ENCODE measurements at regions not wholly inside any gene's neighbourhood (a gene's known extent, or its start where the extent isn't known, plus 50 kb on each side); places are given as distances from the start of the nearest gene placed in this dataset.

- no peak for TF ChIP-seq CUX1 (IDR thresholded peaks at IDR 0.05; ENCODE audit: insufficient replicate concordance, low read depth, low read length)
Measured at GRCh38 chr1:218665221-218665620, 320.1 kb downstream of the TGFB2 start (continued).

- ChIA-PET POLR2A (no interaction called here), RAD21 (ENCODE audit: unreplicated experiment) (no interaction called here), SMC1A (ENCODE audit: uncharacterized antibody, unreplicated experiment) (no interaction called here), CTCF (no interaction called here)
- Histone ChIP-seq H4K20me1 (ENCODE audit: control insufficient read depth, insufficient read depth) (no peaks in the 10 kb centered on the region), H2AFZ (ENCODE audit: control insufficient read depth, low read depth, low read length) (no peak overlapping the region), H3K36me3 (ENCODE audit: control insufficient read depth in 2 of 2, insufficient read depth in 2 of 2, low read length in 1 of 2) (no peaks in the 10 kb centered on the region), H3K27me3 (replicated peaks in 1 of 2; ENCODE audit: control insufficient read depth in 2 of 2, insufficient read depth in 2 of 2, low read length in 1 of 2) (no peaks in the 10 kb centered on the region; a peak in 1 of 4 replicates), H3K9ac (ENCODE audit: control insufficient read depth, insufficient read depth, low read length) (no peak overlapping the region), H3K4me3 (no peak overlapping the region), H3K79me2 (ENCODE audit: control insufficient read depth, insufficient read depth, low read length) (no peaks in the 10 kb centered on the region), H3K4me2 (ENCODE audit: control insufficient read depth, insufficient read depth) (no peak overlapping the region), H3K4me1 (ENCODE audit: control insufficient read depth, insufficient read depth, low read length) (no peaks in the 10 kb centered on the region), H3K9me3 (replicated peaks; ENCODE audit: control insufficient read depth, insufficient read depth, low read length) (no peaks in the 10 kb centered on the region), H3K27ac (ENCODE audit: control insufficient read depth, insufficient read depth) (no peak overlapping the region)
- intact Hi-C loops (cut with micrococcal nuclease; ENCODE audit: unreplicated experiment), result no loop called here
- TF ChIP-seq NRF1 (conservative IDR thresholded peaks at IDR 0.05; ENCODE audit: low read depth, low read length), result no peak
- no peak for TF ChIP-seq NFXL1 (IDR thresholded peaks at IDR 0.05; ENCODE audit: borderline replicate concordance)
- TF ChIP-seq TAF1 (IDR thresholded peaks at IDR 0.05; ENCODE audit: borderline replicate concordance, low read depth, low read length), result no peak
- TF ChIP-seq MXI1 (IDR thresholded peaks at IDR 0.05; ENCODE audit: low read depth, low read length), result no peak
- no peak for TF ChIP-seq ZNF384 (IDR thresholded peaks at IDR 0.05; ENCODE audit: borderline replicate concordance, low read depth, low read length)
- TF ChIP-seq CBFB (IDR thresholded peaks at IDR 0.05; ENCODE audit: low read depth), result no peak
- no peak for TF ChIP-seq HDAC2 (IDR thresholded peaks at IDR 0.05)
- TF ChIP-seq NR2F1 (conservative IDR thresholded peaks at IDR 0.05), result no peak
- TF ChIP-seq KDM1A (IDR thresholded peaks at IDR 0.05; ENCODE audit: borderline replicate concordance), result no peak
- no peak for TF ChIP-seq BACH1 (IDR thresholded peaks at IDR 0.05; ENCODE audit: borderline replicate concordance)
- TF ChIP-seq NFYB (IDR thresholded peaks at IDR 0.05; ENCODE audit: insufficient read depth, low read depth, low read length), result no peak
- TF ChIP-seq CBX5 (IDR thresholded peaks at IDR 0.05; ENCODE audit: low read depth), result no peak
- TF ChIP-seq RFX5 (IDR thresholded peaks at IDR 0.05; ENCODE audit: low read depth, low read length), result no peak
- TF ChIP-seq IRF4 (IDR thresholded peaks at IDR 0.05; ENCODE audit: low read depth, low read length), result no peak
- no peak for TF ChIP-seq FOXK2 (IDR thresholded peaks at IDR 0.05)
- FAIRE-seq (no peak), ATAC-seq (no peak), DNase-seq (ENCODE audit: low read depth, low spot score) (no peak)
- in situ Hi-C loops (cut with MboI), result no loop called here
- BruUV-seq (replicated peaks), result no TSS peak
Measured at GRCh38 chr1:218666263-218666662, 321.1 kb downstream of the TGFB2 start.

Measured in GM12878 (cell line).